T follicular helper cell (primary cell): ENCODE measurements at regions not wholly inside any gene's neighbourhood (a gene's known extent, or its start where the extent isn't known, plus 50 kb on each side); places are given as distances from the start of the nearest gene placed in this dataset.
"Not testable (repeated sequence)": the region's sequence is repeated elsewhere in the genome, so short reads cannot be mapped to it uniquely, and the experiment has no call there.

ENCODE experiments used
- DNase-seq: peaks from one replicate; pipeline ENCODE4 v3.0.0-alpha.2; 2020; ENCODE audit warnings: low read depth

DNA sequence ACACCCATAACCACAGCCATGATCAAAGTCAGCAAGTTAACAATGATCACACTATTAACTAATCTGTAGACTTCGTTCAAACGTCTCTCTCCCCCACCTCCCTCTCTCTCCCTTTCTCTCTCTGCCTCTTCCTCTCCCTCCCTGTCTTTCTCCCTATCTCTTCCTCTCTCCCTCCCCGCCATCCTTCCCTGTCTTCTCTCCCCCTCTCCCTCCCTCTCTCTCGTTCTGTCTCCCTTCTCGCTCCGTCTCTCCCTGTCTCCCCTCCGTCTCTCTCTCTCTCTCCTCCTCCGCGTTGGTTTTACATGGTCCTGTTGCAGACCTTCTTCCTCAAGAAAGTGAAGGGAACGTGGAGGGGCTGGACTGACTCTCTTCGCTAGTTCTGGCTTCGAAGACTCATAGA lies 308.9 kb upstream of the FOXQ1 start:
- DNase-seq: no peak

DNA sequence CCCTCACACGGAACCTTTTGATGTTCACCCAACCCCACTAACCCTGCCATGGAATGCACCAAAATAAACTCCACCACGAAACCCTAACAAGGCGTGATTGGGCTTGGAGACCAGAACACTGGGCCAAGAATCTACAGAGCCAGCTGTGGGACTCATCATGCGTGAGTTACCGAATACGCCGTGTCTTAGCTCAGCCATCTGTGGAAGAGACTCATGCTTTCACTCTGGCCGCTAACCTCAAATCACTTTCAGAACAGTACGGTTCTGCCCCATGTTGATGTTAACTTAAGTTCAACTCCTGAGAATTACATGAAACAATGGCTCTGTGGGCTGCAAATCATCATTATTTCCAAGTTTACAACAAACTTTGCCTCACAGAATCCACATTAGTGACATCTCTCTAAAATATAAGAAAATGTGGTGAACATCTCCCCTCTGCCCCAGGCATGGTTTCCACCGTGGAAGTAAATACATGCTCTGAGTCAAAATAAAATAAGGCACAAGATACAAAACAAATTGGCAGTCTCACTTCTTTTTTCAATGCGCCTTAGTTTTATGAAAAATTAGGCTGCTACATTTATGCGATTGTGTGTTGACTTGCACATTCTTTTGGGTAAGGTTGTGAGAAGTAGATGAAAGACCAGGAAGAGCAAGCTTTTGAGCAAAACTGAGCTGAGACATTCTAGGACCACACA lies 308.9 kb upstream of the EXOC2 start:
- no peak for DNase-seq

DNA sequence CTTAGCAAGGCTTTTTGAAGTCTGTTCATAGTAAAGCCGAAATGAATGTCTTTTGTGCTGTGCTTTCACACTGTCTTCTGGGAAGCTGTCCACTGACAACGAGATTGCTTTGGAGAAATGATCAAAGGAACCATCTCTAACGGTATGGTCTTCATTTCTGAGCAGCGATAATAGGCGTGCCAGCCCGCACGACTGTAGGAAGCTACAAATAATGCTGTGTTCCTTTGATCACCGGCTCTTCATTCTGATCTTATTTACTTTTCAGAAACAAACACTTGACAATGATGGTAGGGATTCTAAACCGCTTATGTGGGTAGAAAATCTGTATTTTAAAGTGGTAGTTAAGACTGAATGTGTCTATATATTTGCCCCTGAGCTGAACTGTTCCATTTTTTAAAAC lies 306.6 kb upstream of the EXOC2 start:
- DNase-seq: no peak

- DNase-seq: no peak
Observed at GRCh38 chr6:998551-998950, 305.6 kb upstream of the EXOC2 start.

- no peak for DNase-seq
Observed at GRCh38 chr6:996271-996852, 303.4 kb upstream of the EXOC2 start.

DNA sequence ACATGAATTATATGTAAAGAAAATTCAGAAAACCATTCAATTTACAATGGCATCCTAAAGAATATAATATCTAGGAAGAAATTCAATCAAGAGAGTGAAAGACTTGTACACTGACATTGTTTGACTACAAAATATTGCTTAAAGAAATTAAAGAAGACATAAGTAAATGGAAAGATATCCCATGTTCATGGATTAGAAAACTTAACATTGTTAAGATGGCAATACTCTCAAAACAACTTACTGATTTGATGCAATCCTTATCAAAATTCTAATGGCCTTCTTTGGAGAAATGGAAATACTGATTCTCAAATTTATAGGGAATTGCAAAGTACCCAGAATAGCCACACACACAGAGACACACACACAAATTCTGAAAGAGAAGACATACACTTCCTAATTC lies 298.3 kb upstream of the EXOC2 start:
- no peak for DNase-seq

- DNase-seq: no peak
Observed at GRCh38 chr6:984031-984430, 291.1 kb upstream of the EXOC2 start.

- no peak for DNase-seq
Observed at GRCh38 chr6:978937-979685, 286.2 kb upstream of the EXOC2 start.

DNA sequence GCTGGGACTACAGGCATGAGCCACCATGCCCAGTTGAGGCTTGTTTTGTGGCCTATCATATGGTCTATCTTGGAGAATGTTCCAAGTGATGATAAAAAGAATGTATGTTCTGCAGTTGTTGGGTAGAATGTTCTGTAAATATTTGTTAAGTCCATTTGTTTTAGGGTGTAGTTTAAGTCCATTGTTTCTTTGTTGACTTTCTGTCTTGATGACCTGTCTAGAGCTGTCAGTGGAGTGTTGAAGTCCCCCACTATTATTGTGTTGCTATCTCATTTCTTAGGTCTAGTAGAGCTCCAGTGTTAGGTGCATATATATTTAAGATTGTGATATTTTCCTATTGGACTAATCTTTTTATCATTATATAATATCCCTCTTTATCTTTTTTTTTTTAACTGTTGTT lies 284.3 kb upstream of the EXOC2 start:
- DNase-seq: not testable (repeated sequence)

- no peak for DNase-seq
Observed at GRCh38 chr6:971981-972640, 279.2 kb upstream of the EXOC2 start.

DNA sequence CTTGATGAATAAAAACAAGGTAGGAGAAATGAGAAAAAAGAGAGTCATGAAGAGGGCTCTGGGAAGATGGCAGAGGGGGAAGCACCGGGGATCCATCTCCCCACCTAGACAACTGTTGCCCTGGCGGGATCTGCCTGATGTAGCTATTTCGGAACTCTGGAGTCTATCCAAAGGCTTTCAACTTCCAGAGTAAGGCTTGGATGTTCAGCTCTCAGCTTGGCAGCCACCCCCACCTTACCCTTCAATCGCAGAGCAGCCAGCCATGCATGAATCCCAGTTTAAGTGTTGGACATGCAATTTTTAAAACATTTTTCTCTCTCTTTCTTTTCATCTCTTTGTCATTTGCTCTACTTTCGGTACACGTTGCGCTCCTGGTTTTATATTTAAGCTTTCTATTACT lies 275.9 kb upstream of the EXOC2 start:
- no peak for DNase-seq

- no peak for DNase-seq
Observed at GRCh38 chr6:967701-968100, 274.8 kb upstream of the EXOC2 start.

- no peak for DNase-seq
Observed at GRCh38 chr6:965343-965742, 272.4 kb upstream of the EXOC2 start.

DNA sequence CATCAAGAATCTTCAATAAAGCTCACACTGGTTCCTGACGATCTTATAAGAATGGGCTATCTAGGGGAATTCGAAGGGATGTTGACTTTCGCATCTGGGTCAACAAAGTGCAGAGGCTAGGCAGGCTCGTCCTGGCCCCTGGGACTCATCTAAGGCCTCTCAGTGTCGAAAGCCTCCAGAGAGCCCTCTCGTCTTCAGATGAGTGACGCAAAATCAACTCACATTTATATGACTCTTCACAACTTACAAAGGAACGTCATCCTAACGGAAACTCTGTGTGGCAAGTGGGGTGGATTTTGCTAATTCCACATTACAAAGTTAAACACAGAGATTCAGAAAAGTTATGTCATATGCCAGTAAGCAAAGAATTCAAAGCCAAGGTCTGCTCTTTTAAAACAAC lies 270.5 kb upstream of the EXOC2 start:
- no peak for DNase-seq

DNA sequence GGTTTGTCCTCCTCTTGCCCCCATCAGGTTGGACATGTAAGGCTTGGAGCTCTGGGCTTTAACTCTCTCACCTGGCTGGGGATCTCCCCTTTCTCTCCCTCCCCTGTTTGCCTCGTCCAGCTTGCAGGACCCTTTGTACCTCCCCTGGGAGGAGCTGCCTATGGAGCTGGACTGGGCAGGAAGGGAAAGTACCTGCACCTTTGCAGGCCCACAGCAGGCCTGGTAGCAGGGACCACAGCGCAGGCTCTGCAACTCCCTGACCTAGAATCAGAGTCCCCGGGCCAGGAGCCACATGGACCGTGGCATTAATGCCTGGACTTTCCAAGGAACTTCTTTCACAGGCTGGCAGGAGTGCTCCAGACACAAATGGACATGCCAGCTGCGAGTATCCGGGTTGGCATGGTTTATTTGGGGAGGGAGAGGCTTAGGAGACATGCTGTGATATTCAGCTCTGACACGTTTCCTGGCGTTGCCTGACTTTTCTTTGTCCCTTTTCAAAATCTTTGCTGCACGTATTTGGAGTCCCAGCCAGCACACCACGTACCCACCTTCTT lies 268.5 kb upstream of the EXOC2 start:
- no peak for DNase-seq

DNA sequence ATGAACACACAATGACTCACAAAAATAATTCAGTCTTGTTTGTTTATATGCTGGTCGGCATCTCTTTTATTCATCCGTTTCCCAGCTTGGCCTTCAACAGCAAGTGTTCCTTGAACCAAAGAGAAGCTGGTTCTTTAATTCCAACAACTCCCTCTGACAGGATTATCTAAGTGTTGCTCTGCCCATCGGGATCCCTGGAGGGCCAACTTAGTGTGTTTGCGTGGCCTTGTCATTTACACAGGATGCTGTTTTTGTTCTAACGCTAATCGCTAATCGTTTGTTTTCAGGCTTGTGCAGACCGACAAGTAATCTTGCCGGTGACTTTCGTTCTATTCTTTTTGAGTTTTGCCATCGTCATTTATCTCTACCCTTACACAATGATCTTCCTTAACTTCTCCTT lies 267.4 kb upstream of the EXOC2 start:
- DNase-seq: no peak

DNA sequence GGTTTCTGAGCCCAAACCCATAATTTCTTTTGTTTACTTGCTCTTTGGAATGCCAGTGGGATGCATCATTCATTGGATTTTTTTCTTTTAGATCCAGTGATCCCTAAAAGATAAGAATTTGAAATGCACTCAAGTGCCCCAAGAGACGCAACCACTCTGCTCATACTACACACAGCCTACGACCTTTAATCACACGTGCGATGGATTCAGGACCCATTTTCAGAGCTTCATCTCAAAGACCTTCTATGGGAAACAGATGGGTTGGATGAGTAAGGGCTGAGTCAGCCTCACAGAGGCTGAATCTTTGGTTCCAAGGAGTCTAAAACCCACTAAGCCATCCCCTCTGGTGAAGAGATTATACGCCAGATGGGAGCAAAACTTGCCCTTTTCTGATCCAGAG lies 265.5 kb upstream of the EXOC2 start:
- DNase-seq: no peak

GRCh38 chr6:951399-952181 lies 258.7 kb upstream of the EXOC2 start:
- DNase-seq: no peak

GRCh38 chr6:947235-947934 lies 254.4 kb upstream of the EXOC2 start:
- DNase-seq: no peak

DNA sequence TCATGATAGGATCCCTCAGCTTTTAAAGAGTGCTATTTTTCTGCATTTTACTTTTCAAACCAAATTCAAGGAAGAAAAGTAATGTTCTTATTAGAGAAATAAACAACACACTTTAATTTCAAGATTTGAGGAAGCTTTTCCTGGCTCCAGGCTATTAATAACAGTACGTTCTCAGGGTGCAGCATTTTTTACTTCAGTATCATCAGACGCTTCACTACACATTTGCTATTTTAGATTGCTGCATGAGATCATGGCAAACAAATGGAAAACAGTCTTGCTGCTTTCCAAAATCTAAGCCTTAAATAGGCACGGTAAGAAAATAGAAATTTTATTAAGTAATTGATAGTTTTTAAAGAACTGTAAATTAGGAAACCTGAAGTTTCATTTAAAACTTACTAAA lies 253.6 kb upstream of the EXOC2 start:
- no peak for DNase-seq
